Peyer's patch (tissue), 4 donors: ENCODE measurements at regions not wholly inside any gene's neighbourhood (a gene's known extent, or its start where the extent isn't known, plus 50 kb on each side); places are given as distances from the start of the nearest gene placed in this dataset.

ENCODE experiments used
- DNase-seq, 3 donors: peaks; one replicate each; pipeline ENCODE4 v3.0.0-alpha.2; 2017 to 2019
- H3K27ac ChIP-seq, 4 donors: fragments of 200-600 bp; sonication (generic); one replicate each; pipeline ENCODE4 v1.5.1; 2016 to 2019
- H3K27me3 ChIP-seq, 2 donors: fragments of 200-600 bp; sonication (generic); one replicate each; pipeline ENCODE4 v1.5.1; 2019
- H3K36me3 ChIP-seq, 3 donors: fragments of 200-600 bp; sonication (generic); one replicate each; pipeline ENCODE4 v1.5.1; 2016 to 2019
- H3K4me1 ChIP-seq, 4 donors: fragments of 200-600 bp; sonication (generic); one replicate each; pipeline ENCODE4 v1.5.1; 2016 to 2019
- H3K4me3 ChIP-seq, 4 donors: fragments of 200-600 bp; sonication (generic); 1 replicate in 3 of 4; 2 replicates in 1 of 4; pipeline ENCODE4 v1.5.1; 2016 to 2019; ENCODE audit warnings: mild to moderate bottlenecking in 1 of 4
- H3K9me3 ChIP-seq, 4 donors: fragments of 200-600 bp; sonication (generic); one replicate each; pipeline ENCODE4 v1.5.1; 2016 to 2019; ENCODE audit warnings: mild to moderate bottlenecking in 1 of 4
- CTCF ChIP-seq, 6 experiments: fragments of 450-650 bp in 4 of 6; fragments of 200-600 bp in 2 of 6; sonication (generic) in 1 of 6; IDR thresholded peaks; one replicate each; pipeline ENCODE4 v1.5.1; 2017 to 2019; ENCODE audit warnings: antibody characterized with exemption in 6 of 6, mild to moderate bottlenecking in 3 of 6, moderate library complexity in 1 of 6
- POLR2A ChIP-seq, 2 donors: fragments of 450-650 bp; IDR thresholded peaks; one replicate each; pipeline ENCODE4 v1.5.1; 2017; ENCODE audit warnings: antibody characterized with exemption in 2 of 2, mild to moderate bottlenecking in 2 of 2, moderate library complexity in 2 of 2

GRCh38 chr10:55024713-55025112, 223.7 kb upstream of the PCDH15 start:
- Histone ChIP-seq H3K4me1 (no peaks in the 10 kb centered on the region), H3K36me3 (no peaks in the 10 kb centered on the region), H3K4me3 (no peak overlapping the region), H3K9me3 (no peaks in the 10 kb centered on the region), H3K27ac (no peak overlapping the region), H3K27me3 (no peaks in the 10 kb centered on the region)
- DNase-seq: no peak
- TF ChIP-seq CTCF (IDR thresholded peaks at IDR 0.05) (no peak), POLR2A (IDR thresholded peaks at IDR 0.05) (no peak)

- TF ChIP-seq CTCF (IDR thresholded peaks at IDR 0.05) (no peak), POLR2A (IDR thresholded peaks at IDR 0.05) (no peak)
- no peaks in the 10 kb centered on the region for H3K4me1 ChIP-seq
- no peak overlapping the region for H3K27ac ChIP-seq
- no peaks in the 10 kb centered on the region for H3K9me3 ChIP-seq
- H3K36me3 ChIP-seq: no peaks in the 10 kb centered on the region
- no peaks in the 10 kb centered on the region for H3K27me3 ChIP-seq
- no peak for DNase-seq
- no peak overlapping the region for H3K4me3 ChIP-seq
These were observed 218.4 kb upstream of the PCDH15 start for GRCh38 chr10:55019439-55019838.

GRCh38 chr10:55013318-55013717, 212.3 kb upstream of the PCDH15 start:
- Histone ChIP-seq H3K4me3 (no peak overlapping the region), H3K36me3 (no peaks in the 10 kb centered on the region), H3K9me3 (no peaks in the 10 kb centered on the region), H3K4me1 (no peaks in the 10 kb centered on the region), H3K27ac (no peak overlapping the region), H3K27me3 (no peaks in the 10 kb centered on the region)
- no peak for TF ChIP-seq POLR2A (IDR thresholded peaks at IDR 0.05)
- TF ChIP-seq CTCF (IDR thresholded peaks at IDR 0.05): no peak
- no peak for DNase-seq

GRCh38 chr10:55002420-55002819, 201.4 kb upstream of the PCDH15 start:
- TF ChIP-seq CTCF (IDR thresholded peaks at IDR 0.05): no peak
- no peak for TF ChIP-seq POLR2A (IDR thresholded peaks at IDR 0.05)
- Histone ChIP-seq H3K4me1 (no peaks in the 10 kb centered on the region), H3K27ac (no peak overlapping the region)

DNA sequence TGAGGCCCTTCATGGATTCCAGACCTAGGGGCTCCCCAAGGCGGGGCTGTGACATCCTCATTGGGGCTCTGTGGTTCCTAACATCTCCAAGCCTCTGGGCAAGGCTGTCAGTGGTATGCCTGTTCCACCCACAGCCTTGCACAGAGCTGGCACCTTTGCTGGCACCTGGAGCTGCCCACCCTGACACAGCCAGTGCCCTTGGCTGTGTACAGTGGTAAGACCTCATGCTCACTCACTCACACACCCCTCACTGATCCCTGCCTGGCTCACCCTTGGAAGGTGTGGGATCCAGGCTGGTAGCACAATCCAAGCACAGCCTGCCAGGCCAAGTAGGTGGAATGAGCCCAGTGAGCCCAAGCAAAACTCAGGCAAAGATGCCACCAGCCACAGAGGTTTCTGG, 200.4 kb upstream of the PCDH15 start:
- H3K4me1 ChIP-seq: no peaks in the 10 kb centered on the region
- no peaks in the 10 kb centered on the region for H3K9me3 ChIP-seq
- H3K27me3 ChIP-seq: no peaks in the 10 kb centered on the region
- H3K27ac ChIP-seq: no peak overlapping the region
- H3K4me3 ChIP-seq: no peak overlapping the region
- no peaks in the 10 kb centered on the region for H3K36me3 ChIP-seq
- no peak for TF ChIP-seq CTCF (IDR thresholded peaks at IDR 0.05)
- TF ChIP-seq POLR2A (IDR thresholded peaks at IDR 0.05): no peak
- no peak for DNase-seq

More at GRCh38 chr10:55002420-55002819, 201.4 kb upstream of the PCDH15 start:
- no peaks in the 10 kb centered on the region for H3K36me3 ChIP-seq
- no peak for DNase-seq
- H3K27me3 ChIP-seq: no peaks in the 10 kb centered on the region
- H3K9me3 ChIP-seq: no peaks in the 10 kb centered on the region
- no peak overlapping the region for H3K4me3 ChIP-seq

DNA sequence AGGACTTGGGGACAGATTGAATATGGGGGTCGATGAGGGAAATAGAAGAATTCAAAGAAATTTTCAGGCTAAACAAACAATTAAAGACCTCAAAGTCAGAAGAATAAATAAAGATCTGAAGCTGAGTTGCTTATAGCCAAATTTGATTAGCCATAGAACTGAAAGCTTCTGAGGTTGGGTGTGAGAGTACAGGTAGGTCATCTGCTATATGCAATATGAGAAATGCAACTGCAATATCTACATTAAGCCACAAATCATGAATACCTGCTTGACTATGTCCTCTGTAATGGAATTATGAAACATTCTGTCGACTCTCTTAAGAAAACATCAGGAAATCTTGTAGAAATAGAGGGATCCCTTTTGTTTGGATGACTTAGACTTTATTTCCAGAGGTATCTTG, 192.1 kb upstream of the PCDH15 start:
- no peak overlapping the region for H3K4me3 ChIP-seq
- H3K27me3 ChIP-seq: no peaks in the 10 kb centered on the region
- H3K27ac ChIP-seq: no peak overlapping the region
- H3K36me3 ChIP-seq: no peaks in the 10 kb centered on the region
- TF ChIP-seq CTCF (IDR thresholded peaks at IDR 0.05) (no peak), POLR2A (IDR thresholded peaks at IDR 0.05) (no peak)
- no peaks in the 10 kb centered on the region for H3K9me3 ChIP-seq
- no peak for DNase-seq
- no peaks in the 10 kb centered on the region for H3K4me1 ChIP-seq
